ENCODE measurements at regions not wholly inside any gene's neighbourhood (a gene's known extent, or its start where the extent isn't known, plus 50 kb on each side); places are given as distances from the start of the nearest gene placed in this dataset.

DNA sequence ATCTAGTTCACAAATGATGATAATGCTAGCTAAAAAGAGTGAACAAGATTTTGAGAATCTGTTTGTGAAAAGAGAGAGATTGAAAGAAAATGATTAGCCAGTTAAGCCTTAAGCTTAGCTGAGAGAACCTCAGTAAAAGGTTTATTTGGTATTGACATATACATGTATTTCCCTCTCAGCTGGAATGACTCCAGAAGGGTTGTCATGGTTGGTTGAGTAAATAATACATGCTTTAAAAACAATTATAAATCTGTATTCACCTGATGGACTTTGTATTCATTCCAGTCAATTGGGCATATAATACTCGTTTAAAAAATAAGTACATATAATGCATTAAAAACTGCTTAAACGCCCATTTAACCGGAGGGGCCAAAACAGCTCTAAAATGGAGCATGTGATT is 181.4 kb downstream of the GRB14 start:
- no peak for DNase-seq

DNA sequence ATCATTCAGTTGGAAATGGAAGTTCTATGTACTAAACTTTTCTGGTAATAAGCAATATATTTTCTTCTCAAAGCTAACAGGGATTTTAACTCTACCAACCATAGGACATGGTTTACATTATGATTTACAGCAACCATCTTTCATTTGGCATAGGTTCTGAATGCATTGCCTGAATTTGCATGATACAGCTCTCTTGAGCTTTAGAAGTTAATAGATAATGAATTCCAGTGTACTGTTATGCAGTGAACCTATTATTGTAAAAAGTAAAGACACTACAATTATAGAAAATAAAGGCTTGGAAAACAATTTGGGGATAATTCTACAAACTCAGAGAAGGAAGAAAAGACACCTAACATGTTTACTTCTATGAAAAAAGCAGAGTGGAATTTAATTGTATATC is 182.0 kb downstream of the GRB14 start:
- DNase-seq = no peak

DNA sequence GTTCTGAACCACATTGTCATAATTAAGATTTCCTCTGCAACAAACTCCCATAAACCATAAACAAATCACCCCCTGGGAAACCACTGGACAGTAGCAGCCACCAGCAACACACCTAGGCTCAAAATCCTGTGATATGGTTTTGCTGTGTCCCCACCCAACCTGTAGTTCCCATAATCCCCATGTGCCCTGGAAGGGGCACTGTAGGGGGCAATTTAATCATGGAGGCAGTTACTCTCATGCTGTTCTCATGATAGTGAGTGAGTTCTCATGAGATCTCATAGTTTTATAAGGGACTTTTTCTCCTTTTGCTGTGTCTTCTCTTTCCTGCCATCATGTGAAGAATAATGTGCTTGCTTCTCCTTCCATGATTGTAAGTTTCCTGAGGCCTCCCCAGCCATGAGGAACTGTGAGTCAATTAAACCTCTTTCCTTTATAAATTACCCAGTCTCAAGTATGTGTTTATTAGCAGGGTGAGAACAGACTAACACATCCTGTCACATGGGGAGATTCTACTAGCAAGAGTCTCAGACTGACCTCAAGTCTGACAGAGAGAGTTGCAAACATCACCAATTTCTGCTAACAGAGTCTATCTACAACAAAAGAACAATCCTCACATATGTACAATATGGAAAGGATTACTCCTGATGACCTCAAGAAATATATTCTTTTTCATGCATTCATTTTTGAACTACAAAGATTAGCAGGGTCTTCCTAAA is 182.6 kb downstream of the GRB14 start:
- no peak for DNase-seq

DNA sequence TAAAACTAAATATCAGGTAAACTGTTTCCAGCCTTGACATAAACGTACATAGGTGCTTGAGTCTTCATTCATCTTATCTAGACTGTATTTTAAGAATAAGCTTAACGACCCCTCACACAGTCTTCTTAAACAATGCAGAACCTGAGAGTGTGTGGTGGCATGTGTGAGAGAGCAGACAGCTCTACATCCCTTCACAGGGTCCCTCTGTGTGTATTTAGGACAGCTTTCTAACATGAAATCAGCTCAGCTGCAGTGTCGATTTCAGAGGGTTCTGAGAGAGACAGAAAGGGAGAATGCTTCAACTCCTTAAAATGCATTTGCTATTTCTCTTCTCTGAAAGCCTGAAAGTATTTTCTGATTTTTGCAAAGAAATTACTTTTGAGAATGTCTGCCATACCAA is 185.2 kb downstream of the GRB14 start:
- no peak for DNase-seq

DNA sequence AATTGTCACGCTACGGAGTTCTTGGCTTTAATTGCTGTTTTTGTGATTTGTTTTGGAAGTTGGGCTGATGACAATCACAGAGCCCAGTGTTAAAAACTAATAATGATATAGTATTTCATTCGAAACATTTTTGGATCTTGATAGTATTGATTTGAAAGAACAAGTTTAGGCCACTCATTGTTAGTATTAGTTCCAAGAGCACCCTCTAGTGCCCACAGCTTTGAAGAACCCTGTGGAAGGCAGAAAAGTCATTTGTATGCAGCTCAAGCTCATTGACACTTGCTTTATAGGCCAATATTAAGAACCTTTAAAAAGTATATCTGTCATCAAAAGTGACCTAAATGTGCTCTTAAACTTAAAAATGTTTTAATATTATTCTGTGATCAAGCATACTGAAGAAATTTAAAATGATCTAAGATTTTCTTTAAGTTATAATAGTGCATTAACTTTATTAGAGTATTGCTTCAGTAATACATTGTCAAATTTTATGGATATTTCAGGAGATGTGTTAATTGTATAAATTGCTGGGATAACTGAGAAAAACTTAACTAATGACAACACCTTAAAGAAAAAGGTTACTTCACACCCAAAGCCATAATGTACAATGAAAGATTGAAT is 191.0 kb downstream of the GRB14 start:
- DNase-seq = peak; percentile 1

DNA sequence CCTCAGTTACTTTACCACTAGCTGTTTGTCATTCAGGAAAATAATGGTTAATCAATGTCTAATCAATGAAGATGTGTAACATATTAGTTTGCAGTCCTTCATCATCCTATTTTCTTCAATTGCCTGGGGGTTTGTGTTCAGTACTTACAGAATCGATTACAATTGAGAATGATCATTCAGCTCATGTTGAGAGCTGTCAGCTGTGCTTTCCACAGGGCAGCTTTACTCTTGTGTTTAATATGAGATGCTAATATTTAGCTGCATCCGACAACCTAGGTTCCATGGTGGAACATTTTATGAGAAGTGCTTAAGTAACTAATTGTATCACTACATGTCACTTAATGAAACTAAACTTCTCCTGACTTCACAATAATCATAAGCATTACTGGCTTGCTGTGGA is 191.9 kb downstream of the GRB14 start:
- no peak for DNase-seq

DNA sequence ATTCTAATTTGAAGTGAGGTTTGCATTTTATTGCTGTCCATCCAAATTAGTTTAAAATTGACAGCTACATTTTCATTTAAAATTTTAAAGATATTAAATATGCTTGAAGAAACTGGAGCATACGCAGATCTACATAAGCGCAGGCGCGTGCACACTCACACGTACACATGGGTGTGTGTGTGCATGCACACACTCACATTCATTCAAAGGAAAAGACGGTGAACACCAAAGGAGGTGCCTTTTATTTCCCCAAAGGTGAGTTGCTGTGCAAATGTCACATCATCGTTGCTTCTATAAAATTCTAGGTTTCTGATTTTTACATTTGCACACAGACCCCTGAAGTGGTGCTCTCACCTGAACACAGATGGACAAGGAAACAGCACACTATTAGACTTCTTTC is 194.2 kb downstream of the GRB14 start:
- no peak for DNase-seq

DNA sequence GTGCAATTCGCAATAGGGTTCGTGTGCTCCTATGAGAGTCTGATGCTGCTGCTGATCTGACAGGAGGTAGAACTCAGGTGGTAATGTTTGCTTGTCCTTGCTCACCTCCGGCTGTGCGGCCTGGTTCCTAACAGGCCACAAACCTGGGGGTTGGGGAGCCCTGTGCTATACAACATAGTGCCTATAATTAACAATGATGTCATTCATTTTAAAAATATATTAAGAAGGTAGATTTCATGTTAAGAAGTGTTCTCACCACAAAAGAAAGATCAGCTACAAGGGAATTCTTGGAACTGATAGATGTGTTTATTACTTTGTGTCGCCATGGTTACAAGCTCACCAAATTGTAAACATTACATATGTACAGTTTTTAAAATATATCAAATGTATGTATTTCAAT is 200.5 kb downstream of the GRB14 start:
- no peak for DNase-seq

DNA sequence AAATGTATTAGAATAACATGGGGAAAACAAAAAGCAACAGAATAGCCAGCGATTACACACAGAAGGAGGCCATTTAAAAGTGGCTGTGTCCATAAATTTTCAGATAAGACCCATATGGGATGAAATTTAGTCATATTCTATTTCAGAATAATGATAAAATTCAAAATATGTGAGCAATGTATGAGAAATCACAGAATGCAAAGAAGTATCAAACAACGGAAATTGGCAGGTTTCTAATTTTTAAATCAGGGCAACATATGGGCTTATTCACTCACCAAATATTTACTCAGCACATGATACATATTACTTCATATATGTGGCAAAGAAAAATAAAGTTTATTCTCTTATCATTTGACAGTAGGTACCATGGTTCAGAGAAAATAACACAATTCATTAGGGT is 208.5 kb downstream of the GRB14 start:
- DNase-seq = no peak

DNA sequence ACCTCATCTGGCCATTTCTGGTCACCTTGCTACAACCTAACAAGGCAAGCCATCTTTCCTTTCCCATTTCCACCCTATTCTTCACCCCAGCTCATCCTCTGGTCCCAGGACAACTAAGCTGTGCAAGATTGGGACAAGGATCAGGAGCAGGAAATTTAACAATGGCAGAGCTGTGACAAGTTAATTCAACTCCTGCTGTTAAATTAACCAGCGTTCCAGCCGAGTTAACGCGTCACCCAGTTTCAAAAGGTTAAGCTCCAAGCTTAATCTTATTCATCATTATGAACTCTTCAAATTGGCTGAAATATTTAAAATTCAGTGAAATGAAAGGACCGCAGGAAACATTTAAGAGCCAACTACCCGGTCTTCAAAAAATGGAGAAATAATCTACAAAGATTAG is 231.9 kb downstream of the GRB14 start:
- no peak for DNase-seq

DNA sequence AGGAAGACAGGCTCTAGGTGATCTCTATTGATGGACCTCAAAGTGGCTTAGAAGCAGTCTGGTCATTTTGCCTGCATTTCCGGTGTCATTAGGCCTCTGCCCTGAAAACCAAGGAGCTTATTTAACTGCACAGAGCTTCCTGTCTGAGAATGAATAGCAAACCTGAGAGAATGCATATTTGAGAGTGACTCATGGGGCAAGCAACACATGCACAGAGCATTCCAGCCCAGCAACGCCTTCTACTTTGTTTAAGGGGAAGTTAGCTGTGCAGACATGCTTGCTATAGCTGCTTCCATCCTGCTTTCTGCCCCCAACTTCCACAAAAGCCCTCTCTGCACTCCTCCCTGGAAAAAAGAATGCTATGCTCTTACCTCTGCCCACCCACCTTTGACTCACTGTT is 232.8 kb downstream of the GRB14 start:
- DNase-seq = no peak

DNA sequence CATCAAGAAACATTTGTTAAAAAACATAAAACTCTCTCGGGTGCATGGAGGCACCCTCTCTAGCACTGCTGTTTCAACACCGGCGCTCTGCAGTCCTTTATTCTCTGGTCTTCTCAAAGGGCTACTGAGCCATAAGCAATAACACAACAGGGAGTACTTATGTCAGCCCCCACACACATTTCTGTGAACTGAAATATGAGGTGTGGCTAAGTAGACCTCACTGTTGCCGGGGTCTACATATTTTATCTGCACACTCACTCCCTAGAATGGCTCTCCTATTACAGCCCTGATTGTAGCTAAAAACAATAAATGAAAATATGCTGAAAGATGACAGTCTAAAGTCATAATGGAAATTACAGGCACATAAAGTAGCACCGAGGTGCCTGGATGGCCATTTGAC is 235.1 kb downstream of the GRB14 start:
- DNase-seq = no peak

DNA sequence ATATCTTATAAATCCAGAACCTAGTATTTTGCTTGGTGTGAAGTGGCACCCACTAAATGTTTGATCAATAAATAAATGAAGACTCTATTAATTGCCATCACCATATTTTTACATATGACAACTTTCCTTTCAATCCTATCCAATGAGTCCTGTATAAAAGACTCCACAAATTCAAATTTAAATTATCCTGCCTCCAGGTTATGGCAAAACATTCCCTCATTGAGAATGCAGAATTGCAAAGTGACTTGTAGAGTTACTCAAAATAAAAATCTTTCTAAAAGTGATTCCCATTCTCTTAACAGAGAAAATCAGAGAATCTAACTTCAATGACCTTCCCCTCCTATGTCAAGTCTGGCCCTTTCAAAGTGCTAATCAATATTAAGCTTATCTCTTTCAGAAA is 236.8 kb downstream of the GRB14 start:
- DNase-seq = no peak

DNA sequence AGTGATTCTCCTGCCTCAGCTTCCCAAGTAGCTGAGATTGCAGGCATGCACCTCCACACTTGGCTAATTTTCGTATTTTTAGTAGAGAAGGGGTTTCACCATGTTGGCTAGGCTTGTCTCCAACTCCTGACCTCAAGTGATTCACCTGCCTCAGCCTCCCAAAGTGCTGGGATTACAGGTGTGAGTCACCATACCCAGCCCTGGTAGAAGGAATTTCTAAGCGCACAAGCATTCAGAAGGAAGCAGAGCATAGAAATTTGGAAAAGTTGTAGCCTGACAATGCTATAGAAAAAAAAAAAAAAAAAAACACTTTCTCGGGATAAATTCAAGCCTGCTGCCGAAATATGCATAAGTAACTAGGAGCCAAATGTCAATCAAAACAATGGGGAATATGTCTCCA is 249.4 kb downstream of the GRB14 start:
- DNase-seq = no peak

DNA sequence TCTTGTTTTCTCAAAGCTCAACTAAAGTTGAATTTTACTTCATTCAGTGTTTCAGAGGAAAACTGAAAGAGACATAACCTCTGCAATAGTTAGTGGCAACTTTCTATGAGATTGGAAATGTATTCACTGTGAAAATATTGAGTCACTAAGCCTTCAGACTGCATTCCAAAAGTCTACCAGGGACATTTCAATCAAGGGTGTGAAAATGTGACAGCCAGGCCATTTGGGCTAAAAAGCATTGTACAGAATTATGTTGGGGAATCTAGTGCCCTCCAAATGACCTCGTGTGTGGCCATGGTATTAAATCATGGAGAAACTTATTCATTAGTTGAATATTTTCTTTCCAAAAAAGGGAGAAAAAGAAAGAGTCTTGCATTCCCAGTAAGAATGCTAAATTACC is 251.9 kb downstream of the GRB14 start:
- no peak for DNase-seq

DNA sequence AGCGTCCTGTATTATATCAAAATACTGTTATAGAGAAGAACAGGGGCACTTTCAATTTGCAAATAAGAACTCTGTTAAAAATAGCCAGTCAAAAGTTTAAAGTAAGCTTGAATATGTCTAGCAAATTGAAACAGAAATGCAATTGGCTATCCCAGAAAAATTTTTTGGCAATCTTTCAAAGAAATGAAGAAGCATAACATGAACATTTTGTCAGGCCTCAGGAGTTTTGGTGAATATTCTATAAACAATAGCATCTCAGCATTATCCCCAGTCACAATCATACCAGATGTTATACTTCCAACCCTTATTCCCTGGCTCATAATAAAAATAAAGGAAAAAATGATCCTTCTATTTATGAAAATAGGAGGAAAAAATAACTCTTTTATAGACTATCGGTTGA is 252.4 kb downstream of the GRB14 start:
- DNase-seq = no peak

DNA sequence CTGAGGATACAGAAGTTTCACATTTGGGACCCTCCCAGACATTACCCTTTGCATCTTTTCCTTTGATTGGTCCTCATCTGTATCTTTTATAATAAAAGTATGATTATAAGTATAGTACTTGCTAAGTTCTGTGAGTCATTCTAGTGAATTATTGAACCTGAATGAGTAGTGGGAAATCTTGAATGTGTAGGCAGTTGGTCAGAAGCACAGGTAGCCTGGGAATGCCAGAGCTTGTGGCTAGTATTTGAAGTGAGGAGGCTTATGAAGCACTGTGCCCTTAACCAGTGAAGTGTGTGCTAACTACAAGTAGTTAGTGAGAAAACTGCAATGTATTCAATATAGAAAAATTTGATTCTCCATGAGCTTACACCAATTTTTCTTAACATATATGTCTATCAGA is 257.6 kb downstream of the GRB14 start:
- no peak for DNase-seq

DNA sequence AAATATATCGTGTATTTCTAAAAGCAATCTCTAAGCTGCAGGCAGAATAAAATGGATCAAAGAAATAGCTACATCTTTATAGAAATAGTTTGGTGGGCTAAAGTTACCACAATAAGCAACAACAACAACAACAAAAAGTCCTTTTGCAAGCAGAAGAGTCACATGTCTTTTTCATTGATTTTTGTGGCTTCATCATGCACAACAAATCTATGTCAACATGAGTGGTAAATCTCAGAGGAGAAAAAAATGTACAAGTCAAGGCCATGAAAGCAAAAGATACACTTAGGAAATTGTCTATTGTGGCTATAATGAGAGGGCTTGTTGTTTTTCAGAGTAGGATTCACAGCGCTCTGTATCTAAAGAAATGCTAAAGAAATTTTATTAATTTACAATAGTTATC is 269.7 kb downstream of the GRB14 start:
- DNase-seq = no peak

DNA sequence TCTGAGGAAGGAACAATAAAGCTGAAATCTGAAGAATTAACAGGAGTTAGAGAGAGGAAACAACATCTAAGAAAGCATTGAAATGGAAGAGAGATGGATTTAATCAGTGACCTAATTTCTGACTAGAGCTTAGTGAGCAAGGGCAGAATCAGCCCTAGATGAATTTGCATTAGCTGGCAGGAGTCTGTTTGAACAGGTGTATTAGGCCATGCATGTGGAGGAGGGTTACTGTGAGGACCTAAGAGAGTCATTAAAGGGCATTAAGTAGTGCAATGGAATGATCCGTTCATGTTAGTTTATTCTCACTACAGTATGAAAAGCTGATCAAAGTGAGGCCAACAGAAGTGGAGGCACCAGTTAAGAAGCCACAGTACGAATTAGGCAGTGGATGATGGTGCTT is 285.3 kb downstream of the GRB14 start:
- no peak for DNase-seq

DNA sequence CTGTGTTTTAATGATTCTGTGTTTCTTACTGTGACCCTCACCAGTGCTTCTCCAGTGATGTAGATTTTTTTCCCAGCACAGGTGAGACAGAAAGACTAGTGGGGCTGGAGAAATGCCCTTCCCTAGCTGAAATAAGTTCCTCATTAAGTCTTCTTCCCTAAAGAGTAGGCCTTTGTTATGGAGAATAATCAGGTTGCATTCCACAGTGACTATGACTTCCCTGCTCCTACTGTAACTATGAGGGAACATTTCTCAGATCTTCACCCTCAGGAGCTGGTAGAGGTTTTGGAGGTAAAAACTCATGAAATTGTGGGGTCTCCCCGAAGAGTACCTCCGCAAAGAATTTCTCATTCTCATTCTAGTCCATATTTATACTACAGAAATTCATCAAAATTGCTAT is 286.2 kb downstream of the GRB14 start:
- DNase-seq = no peak

DNA sequence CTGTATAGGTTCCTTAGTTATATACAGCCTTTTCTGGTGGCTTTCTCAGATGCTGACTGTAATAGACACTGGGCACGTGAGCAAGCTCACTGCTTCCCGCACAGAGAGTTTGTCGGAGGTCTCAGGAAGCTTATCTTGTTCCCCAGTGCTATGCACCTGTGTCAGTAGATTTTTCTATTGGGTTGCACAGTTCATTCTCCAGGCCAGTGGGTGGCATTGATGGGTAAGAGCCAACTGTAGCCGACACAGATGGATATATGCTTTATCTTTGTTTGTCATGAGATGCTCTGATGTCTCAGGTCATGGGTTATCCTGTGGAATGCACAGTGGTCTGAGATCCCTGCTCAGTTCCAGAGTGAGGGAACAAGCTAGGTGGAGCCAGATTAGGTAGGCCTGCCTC is 293.0 kb downstream of the GRB14 start:
- no peak for DNase-seq

DNA sequence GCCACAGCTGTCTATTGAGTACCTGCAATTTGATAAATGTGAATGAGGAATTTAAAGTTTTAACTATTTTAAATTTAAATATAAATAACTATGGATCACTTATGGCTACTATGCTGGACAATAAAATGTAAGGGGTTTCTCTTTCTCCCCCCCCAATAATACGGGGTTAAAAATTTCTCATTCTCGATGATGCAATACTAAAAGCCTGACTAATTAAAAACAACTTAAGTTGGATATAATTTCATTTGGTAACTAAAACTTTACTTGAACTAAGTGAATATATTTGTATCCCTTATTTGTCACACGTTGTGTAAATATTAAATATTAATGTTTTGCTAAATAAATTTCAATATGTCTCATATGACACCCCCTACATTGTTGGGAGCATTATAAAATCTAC is 297.3 kb downstream of the GRB14 start:
- no peak for DNase-seq

DNA sequence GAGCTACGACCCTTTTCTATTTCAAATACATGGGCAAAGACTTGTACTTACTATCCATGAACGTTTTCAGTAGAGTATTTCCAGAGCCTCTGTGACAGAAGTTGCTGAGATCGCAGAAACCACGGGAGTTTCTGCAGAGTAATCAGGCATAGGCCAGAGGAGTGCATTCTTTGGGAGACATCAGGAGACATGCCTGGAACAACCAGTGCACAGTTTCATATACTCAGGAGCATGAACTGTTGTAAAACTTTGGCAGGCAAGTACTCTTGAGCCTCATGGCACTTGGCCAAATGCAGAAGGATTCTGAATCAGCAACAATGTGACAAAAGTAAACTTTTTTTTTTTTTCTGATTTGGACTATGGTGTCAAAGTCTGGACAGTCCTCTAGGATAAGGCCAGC is 307.1 kb downstream of the GRB14 start:
- no peak for DNase-seq

DNA sequence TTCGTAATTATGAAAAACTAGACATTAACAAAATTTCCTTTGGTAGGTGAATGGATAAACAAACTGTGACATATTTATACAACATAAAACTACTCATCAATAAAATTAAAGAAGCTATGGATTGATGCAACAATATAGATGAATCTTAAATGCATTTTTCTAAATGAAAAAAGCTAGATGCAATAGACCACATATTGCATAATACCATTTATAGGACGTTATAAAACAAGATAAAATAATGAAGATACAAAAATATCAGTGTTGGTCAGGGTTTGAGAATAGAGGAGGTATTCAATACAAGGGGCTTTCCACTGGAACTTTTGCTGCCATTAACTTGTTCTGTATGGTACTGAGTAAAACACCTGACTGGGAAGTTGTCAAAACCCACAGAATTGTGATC is 314.4 kb downstream of the GRB14 start:
- DNase-seq = no peak

DNA sequence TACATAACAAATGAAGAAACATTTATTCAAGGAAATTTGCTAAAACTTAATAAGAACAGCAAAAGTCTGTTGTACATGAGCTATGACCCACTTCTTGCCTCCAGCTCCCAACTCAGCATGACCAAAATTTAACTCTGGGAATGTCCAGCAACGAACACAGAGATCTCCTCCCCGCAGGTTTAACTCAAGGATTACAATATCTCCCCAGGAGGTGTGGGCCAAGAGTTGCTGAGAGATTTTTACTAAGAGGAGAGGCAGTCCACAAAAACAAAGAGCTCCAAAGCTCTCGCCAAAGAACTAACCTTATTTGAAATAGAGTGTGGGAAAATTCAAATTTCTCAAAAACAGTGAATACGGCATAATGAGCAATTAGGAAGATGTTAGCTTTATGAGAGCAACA is 318.5 kb downstream of the GRB14 start:
- no peak for DNase-seq
